ENCODE measurements at regions not wholly inside any gene's neighbourhood (a gene's known extent, or its start where the extent isn't known, plus 50 kb on each side); places are given as distances from the start of the nearest gene placed in this dataset.

GRCh38 chr16:6593799-6594198, 738.8 kb upstream of the RBFOX1 start:
- no peak for TF ChIP-seq CTCF (IDR thresholded peaks at IDR 0.05 in 8 of 11, conservative IDR thresholded peaks at IDR 0.05 in 3 of 11)
- TF ChIP-seq POLR2A (IDR thresholded peaks at IDR 0.05): no peak
- TF ChIP-seq POLR2AphosphoS5 (IDR thresholded peaks at IDR 0.05): no peak
- intact Hi-C loops (cut with DNase I; ENCODE audit: low total_unique reads): no loop called here
- Histone ChIP-seq H3K27me3 (replicated peaks in 1 of 7) (no peaks in the 10 kb centered on the region), H3K36me3 (no peaks in the 10 kb centered on the region), H3K4me1 (no peaks in the 10 kb centered on the region), H3K27ac (no peak overlapping the region), H3K4me3 (no peak overlapping the region), H3K9me3 (no peaks in the 10 kb centered on the region)
- no peak for DNase-seq
- 74 to 86% (median 79%) methylated on average over 5 of the region's 5 CpGs for WGBS, 5 donors

- no peak for DNase-seq
- WGBS, 5 donors: 56 to 65% (median 61%) methylated on average over 3 of the region's 3 CpGs
- H3K36me3 ChIP-seq: no peaks in the 10 kb centered on the region
- H3K9me3 ChIP-seq: peaks cover 0 to 11% (median 0%) of the 10 kb centered on the region in 8 donors
- H3K4me1 ChIP-seq: no peaks in the 10 kb centered on the region
- TF ChIP-seq CTCF (IDR thresholded peaks at IDR 0.05 in 8 of 11, conservative IDR thresholded peaks at IDR 0.05 in 3 of 11) (no peak), POLR2A (IDR thresholded peaks at IDR 0.05) (no peak), POLR2AphosphoS5 (IDR thresholded peaks at IDR 0.05) (no peak)
- intact Hi-C loops (cut with DNase I; ENCODE audit: low total_unique reads): no loop called here
- H3K27ac ChIP-seq: no peak overlapping the region
- no peak overlapping the region for H3K4me3 ChIP-seq
- peaks cover 0 to 4% (median 0%) of the 10 kb centered on the region in 7 donors for H3K27me3 ChIP-seq (replicated peaks in 1 of 7)
Observed at GRCh38 chr16:6576606-6577005, 756.0 kb upstream of the RBFOX1 start.

- intact Hi-C loops (cut with DNase I; ENCODE audit: low total_unique reads): no loop called here
- 79 to 82% (median 79%) methylated on average over 10 of the region's 10 CpGs for WGBS, 5 donors
Observed at GRCh38 chr16:6576113-6576512, 756.5 kb upstream of the RBFOX1 start.

GRCh38 chr16:6574146-6574545, 758.5 kb upstream of the RBFOX1 start:
- Histone ChIP-seq H3K4me1 (no peaks in the 10 kb centered on the region), H3K27me3 (replicated peaks in 1 of 7) (peaks cover 0 to 4% (median 0%) of the 10 kb centered on the region in 7 donors), H3K27ac (no peak overlapping the region), H3K36me3 (no peaks in the 10 kb centered on the region), H3K4me3 (no peak overlapping the region), H3K9me3 (peaks cover 0 to 8% (median 0%) of the 10 kb centered on the region in 8 donors)
- TF ChIP-seq POLR2A (IDR thresholded peaks at IDR 0.05): no peak
- TF ChIP-seq POLR2AphosphoS5 (IDR thresholded peaks at IDR 0.05): no peak
- TF ChIP-seq CTCF (IDR thresholded peaks at IDR 0.05 in 8 of 11, conservative IDR thresholded peaks at IDR 0.05 in 3 of 11): no peak
- no peak for DNase-seq
- WGBS, 5 donors: 90 to 95% (median 93%) methylated on average over 13 to 16 of the region's 16 CpGs
- intact Hi-C loops (cut with DNase I; ENCODE audit: low total_unique reads): no loop called here

More at GRCh38 chr16:6576113-6576512, 756.5 kb upstream of the RBFOX1 start:
- Histone ChIP-seq H3K36me3 (no peaks in the 10 kb centered on the region), H3K27ac (no peak overlapping the region), H3K4me3 (no peak overlapping the region), H3K27me3 (replicated peaks in 1 of 7) (peaks cover 0 to 4% (median 0%) of the 10 kb centered on the region in 7 donors), H3K9me3 (peaks cover 0 to 8% (median 0%) of the 10 kb centered on the region in 8 donors), H3K4me1 (no peaks in the 10 kb centered on the region)
- DNase-seq: no peak
- TF ChIP-seq POLR2AphosphoS5 (IDR thresholded peaks at IDR 0.05) (no peak), POLR2A (IDR thresholded peaks at IDR 0.05) (no peak), CTCF (IDR thresholded peaks at IDR 0.05 in 8 of 11, conservative IDR thresholded peaks at IDR 0.05 in 3 of 11) (no peak)
